ENCODE measurements at regions not wholly inside any gene's neighbourhood (a gene's known extent, or its start where the extent isn't known, plus 50 kb on each side); places are given as distances from the start of the nearest gene placed in this dataset.
A peak's percentile ranks its signal among the peaks of the same experiment; 100 is the strongest.
"Not testable (repeated sequence)": the region's sequence is repeated elsewhere in the genome, so short reads cannot be mapped to it uniquely, and the experiment has no call there.

GRCh38 chr12:102726686-102727085, 190.4 kb downstream of the PAH start:
- DNase-seq = no peak

GRCh38 chr12:102722147-102722546, 194.9 kb downstream of the PAH start:
- DNase-seq = no peak

GRCh38 chr12:102708108-102708507, 208.9 kb downstream of the PAH start:
- no peak for DNase-seq

- DNase-seq = peak; percentile 15 to 18
Measured at GRCh38 chr12:102702447-102703114, 214.5 kb downstream of the PAH start.

- no peak for DNase-seq
Measured at GRCh38 chr12:102696045-102696444, 215.7 kb upstream of the IGF1 start.

GRCh38 chr12:102694903-102695302, 214.5 kb upstream of the IGF1 start:
- no peak for DNase-seq

GRCh38 chr12:102691773-102692555, 211.6 kb upstream of the IGF1 start:
- DNase-seq = no peak

- DNase-seq = no peak
Measured at GRCh38 chr12:102690253-102690652, 209.9 kb upstream of the IGF1 start.

- no peak for DNase-seq
Measured at GRCh38 chr12:102689701-102690100, 209.3 kb upstream of the IGF1 start.

- DNase-seq = no peak
Measured at GRCh38 chr12:102687523-102687922, 207.2 kb upstream of the IGF1 start.

GRCh38 chr12:102685841-102686240, 205.5 kb upstream of the IGF1 start:
- DNase-seq = no peak

- no peak for DNase-seq
Measured at GRCh38 chr12:102685172-102685571, 204.8 kb upstream of the IGF1 start.

- no peak for DNase-seq
Measured at GRCh38 chr12:102682366-102683289, 202.3 kb upstream of the IGF1 start.

GRCh38 chr12:102681747-102682146, 201.4 kb upstream of the IGF1 start:
- no peak for DNase-seq

GRCh38 chr12:102681309-102681708, 200.9 kb upstream of the IGF1 start:
- DNase-seq = no peak

- no peak for DNase-seq
Measured at GRCh38 chr12:102680304-102680703, 199.9 kb upstream of the IGF1 start.

GRCh38 chr12:102676812-102677211, 196.4 kb upstream of the IGF1 start:
- no peak for DNase-seq

- no peak for DNase-seq
Measured at GRCh38 chr12:102675672-102676071, 195.3 kb upstream of the IGF1 start.

GRCh38 chr12:102673606-102674005, 193.2 kb upstream of the IGF1 start:
- no peak for DNase-seq

- not testable (repeated sequence) for DNase-seq
Measured at GRCh38 chr12:102672212-102672611, 191.8 kb upstream of the IGF1 start.

GRCh38 chr12:102669056-102669455, 188.7 kb upstream of the IGF1 start:
- no peak for DNase-seq

- not testable (repeated sequence) for DNase-seq
Measured at GRCh38 chr12:102666176-102666575, 185.8 kb upstream of the IGF1 start.

GRCh38 chr12:102659200-102659911, 179.0 kb upstream of the IGF1 start:
- no peak for DNase-seq

All from AML-193 (cell line).